Inflammatory macrophage (primary cell): ENCODE measurements at regions not wholly inside any gene's neighbourhood (a gene's known extent, or its start where the extent isn't known, plus 50 kb on each side); places are given as distances from the start of the nearest gene placed in this dataset.

Experiments used
- DNase-seq, 2 donors: peaks; one replicate each; pipeline ENCODE4 v3.0.0-alpha.2; 2020 to 2022

- no peak for DNase-seq
These were observed 312.8 kb upstream of the PKDCC start for GRCh38 chr2:41735006-41735405.

- peak; percentile 12 to 39 for DNase-seq
These were observed 312.3 kb upstream of the PKDCC start for GRCh38 chr2:41735476-41735875.

- peak; percentile 84 to 85 for DNase-seq
These were observed 311.7 kb upstream of the PKDCC start for GRCh38 chr2:41736105-41736567.

GRCh38 chr2:41736586-41736985 lies 311.2 kb upstream of the PKDCC start:
- peak in 1 of 2 donors; percentile 11 for DNase-seq

- no peak for DNase-seq
These were observed 309.9 kb upstream of the PKDCC start for GRCh38 chr2:41737888-41738287.

GRCh38 chr2:41741951-41742595 lies 305.7 kb upstream of the PKDCC start:
- no peak for DNase-seq

- no peak for DNase-seq
These were observed 304.5 kb upstream of the PKDCC start for GRCh38 chr2:41743324-41743723.

GRCh38 chr2:41750829-41751228 lies 297.0 kb upstream of the PKDCC start:
- no peak for DNase-seq

- no peak for DNase-seq
These were observed 287.9 kb upstream of the PKDCC start for GRCh38 chr2:41759880-41760279.

- DNase-seq, result no peak
These were observed 284.7 kb upstream of the PKDCC start for GRCh38 chr2:41763141-41763540.

- DNase-seq, result no peak
These were observed 283.7 kb upstream of the PKDCC start for GRCh38 chr2:41764131-41764530.

- no peak for DNase-seq
These were observed 282.9 kb upstream of the PKDCC start for GRCh38 chr2:41764919-41765318.

- no peak for DNase-seq
These were observed 279.5 kb upstream of the PKDCC start for GRCh38 chr2:41768310-41768709.

- no peak for DNase-seq
These were observed 276.1 kb upstream of the PKDCC start for GRCh38 chr2:41771710-41772109.

- DNase-seq, result no peak
These were observed 275.1 kb upstream of the PKDCC start for GRCh38 chr2:41772697-41773096.

- no peak for DNase-seq
These were observed 273.7 kb upstream of the PKDCC start for GRCh38 chr2:41774011-41774605.

- no peak for DNase-seq
These were observed 272.3 kb upstream of the PKDCC start for GRCh38 chr2:41775366-41776025.

- DNase-seq, result no peak
These were observed 267.9 kb upstream of the PKDCC start for GRCh38 chr2:41779888-41780287.

- peak; percentile 29 to 34 for DNase-seq
These were observed 265.3 kb upstream of the PKDCC start for GRCh38 chr2:41782306-41783158.

- peak in 1 of 2 donors; percentile 2 for DNase-seq
These were observed 263.3 kb upstream of the PKDCC start for GRCh38 chr2:41784496-41784895.

- DNase-seq, result no peak
These were observed 262.4 kb upstream of the PKDCC start for GRCh38 chr2:41785251-41786022.

GRCh38 chr2:41791523-41791922 lies 256.3 kb upstream of the PKDCC start:
- DNase-seq, result peak; percentile 43 to 61
